IMR-90 (cell line): ENCODE measurements at regions not wholly inside any gene's neighbourhood (a gene's known extent, or its start where the extent isn't known, plus 50 kb on each side); places are given as distances from the start of the nearest gene placed in this dataset.

Source experiments
- ATAC-seq: fragments of 200-7000 bp; cut with Tn5 transposase; 2 replicates; pipeline ENCODE4 v1.9.1; 2020; ENCODE audit warnings: low read depth, mild to moderate bottlenecking, moderate library complexity
- BruUV-seq: library from RNA; stranded (reverse); fragments of 400-500 nt; replicated peaks from 2 replicates; lab custom pipeline; 2021; lab: Mats Ljungman, UMichigan
- CTCF ChIA-PET: fragments of 300-600 bp; formaldehyde crosslinking; extraction: SDS; loops from one replicate; lab custom pipeline; 2021; ENCODE audit warnings: antibody characterized with exemption; lab: Yijun Ruan, JAX
- POLR2A ChIA-PET: fragments of 300-600 bp; sonication (Branson Sonifier 250); formaldehyde crosslinking; loops from one replicate; lab custom pipeline; 2022; ENCODE audit warnings: antibody characterized with exemption; ENCODE audit not compliant: unreplicated experiment; lab: Charles Lee
- DNase-seq: peaks from one replicate; pipeline ENCODE4 v3.0.0; 2013
- H2AFZ ChIP-seq: replicated peaks from 2 replicates; pipeline ENCODE3; 2013; ENCODE audit warnings: low read length, mild to moderate bottlenecking; ENCODE audit not compliant: poor library complexity
- H2AK5ac ChIP-seq: 2 replicates; pipeline ENCODE4 v1.6.1; 2013; ENCODE audit warnings: low read depth, low read length, inconsistent platforms
- H2AK9ac ChIP-seq: replicated peaks from 2 replicates; pipeline ENCODE3; 2013; ENCODE audit warnings: mild to moderate bottlenecking, low read depth, low read length, moderate library complexity; ENCODE audit not compliant: poor library complexity
- H2BK120ac ChIP-seq: 2 replicates; pipeline ENCODE4 v1.6.1; 2013; ENCODE audit warnings: low read depth, low read length, inconsistent platforms
- H2BK15ac ChIP-seq: 3 replicates; pipeline ENCODE4 v1.6.1; 2013; ENCODE audit warnings: low read depth, low read length, inconsistent platforms
- H2BK20ac ChIP-seq: 2 replicates; pipeline ENCODE4 v1.6.1; 2013; ENCODE audit warnings: low read depth, mild to moderate bottlenecking, inconsistent platforms, low read length, moderate library complexity
- H2BK5ac ChIP-seq: 2 replicates; pipeline ENCODE4 v1.6.1; 2013; ENCODE audit warnings: mild to moderate bottlenecking, low read depth, low read length, inconsistent platforms; ENCODE audit not compliant: poor library complexity, severe bottlenecking
- H3K14ac ChIP-seq: replicated peaks from 2 replicates; pipeline ENCODE4 v1.6.1; 2013; ENCODE audit warnings: low read depth, low read length, inconsistent platforms
- H3K18ac ChIP-seq: 2 replicates; pipeline ENCODE4 v1.6.1; 2013; ENCODE audit warnings: low read depth, low read length, control low read depth
- H3K23ac ChIP-seq: 2 replicates; pipeline ENCODE4 v1.6.1; 2013; ENCODE audit warnings: low read depth, low read length, inconsistent platforms
- H3K27ac ChIP-seq: 2 replicates; pipeline ENCODE4 v1.5.1; 2013; ENCODE audit warnings: mild to moderate bottlenecking, control low read depth, low read length; ENCODE audit not compliant: insufficient read depth
- H3K27me3 ChIP-seq: 2 replicates; pipeline ENCODE4 v1.6.1; 2013; ENCODE audit warnings: low read length; ENCODE audit not compliant: control insufficient read depth, insufficient read depth
- H3K36me3 ChIP-seq: 2 replicates; pipeline ENCODE4 v1.6.1; 2013; ENCODE audit warnings: low read length, mixed read lengths; ENCODE audit not compliant: control insufficient read depth, insufficient read depth
- H3K4ac ChIP-seq: 2 replicates; pipeline ENCODE4 v1.6.1; 2013; ENCODE audit warnings: low read depth, low read length, inconsistent platforms
- H3K4me1 ChIP-seq: 2 replicates; pipeline ENCODE4 v1.6.1; 2013; ENCODE audit warnings: low read length, mixed read lengths; ENCODE audit not compliant: control insufficient read depth, insufficient read depth
- H3K4me2 ChIP-seq: 2 replicates; pipeline ENCODE4 v1.6.1; 2013; ENCODE audit warnings: low read depth, mild to moderate bottlenecking, control low read depth, low read length, moderate library complexity
- H3K4me3 ChIP-seq: 2 replicates; pipeline ENCODE4 v1.5.1; 2013; ENCODE audit warnings: low read depth, mild to moderate bottlenecking, control low read depth, low read length, moderate library complexity; ENCODE audit not compliant: insufficient read depth
- H3K56ac ChIP-seq: 2 replicates; pipeline ENCODE4 v1.6.1; 2013; ENCODE audit warnings: low read length, inconsistent platforms; ENCODE audit not compliant: insufficient read depth; ENCODE audit errors: extremely low read depth
- H3K79me1 ChIP-seq, 2 experiments: 2 replicates each; pipeline ENCODE4 v1.6.1; 2013; ENCODE audit warnings: low read length in 2 of 2, inconsistent platforms in 1 of 2, low read depth in 1 of 2
- H3K9ac ChIP-seq: 2 replicates; pipeline ENCODE4 v1.6.1; 2013; ENCODE audit warnings: low read depth, low read length, control low read depth
- H3K9me1 ChIP-seq: 2 replicates; pipeline ENCODE4 v1.6.1; 2013; ENCODE audit warnings: low read length, inconsistent platforms; ENCODE audit not compliant: insufficient read depth
- H3K9me3 ChIP-seq: 2 replicates; pipeline ENCODE4 v1.6.1; 2013; ENCODE audit warnings: low read length; ENCODE audit not compliant: control insufficient read depth, insufficient read depth
- H4K20me1 ChIP-seq: 2 replicates; pipeline ENCODE4 v1.6.1; 2013; ENCODE audit warnings: low read length, inconsistent platforms; ENCODE audit not compliant: insufficient read depth
- H4K5ac ChIP-seq: 2 replicates; pipeline ENCODE4 v1.6.1; 2013; ENCODE audit warnings: mild to moderate bottlenecking, low read depth, low read length, control low read depth
- H4K8ac ChIP-seq, 2 experiments: 2 replicates each; pipeline ENCODE4 v1.6.1; 2013; ENCODE audit warnings: low read depth in 2 of 2, low read length in 2 of 2, control low read depth in 1 of 2, inconsistent platforms in 1 of 2
- H4K91ac ChIP-seq: 2 replicates; pipeline ENCODE4 v1.6.1; 2013; ENCODE audit warnings: low read depth, low read length, inconsistent platforms; ENCODE audit not compliant: insufficient read depth
- BHLHE40 ChIP-seq: fragments of 150-350 bp; IDR thresholded peaks from 2 replicates; pipeline ENCODE4 v1.6.1; 2016; ENCODE audit warnings: mild to moderate bottlenecking, low read depth, low read length
- FOS ChIP-seq: fragments of 150-350 bp; IDR thresholded peaks from 2 replicates; pipeline ENCODE4 v1.6.1; 2016; ENCODE audit warnings: low read depth, low read length
- NFE2L2 ChIP-seq: fragments of 150-350 bp; IDR thresholded peaks from 2 replicates; pipeline ENCODE4 v1.6.1; 2016; ENCODE audit warnings: low read depth, mild to moderate bottlenecking, low read length
- POLR2A ChIP-seq: IDR thresholded peaks from 2 replicates; pipeline ENCODE4 v1.6.1; 2012; ENCODE audit warnings: mild to moderate bottlenecking, low read depth, low read length
- RAD21 ChIP-seq: IDR thresholded peaks from 2 replicates; pipeline ENCODE4 v1.6.1; 2012; ENCODE audit warnings: low read length, improper control_type of control experiment
- SMC3 ChIP-seq: fragments of 150-350 bp; IDR thresholded peaks from 2 replicates; pipeline ENCODE4 v1.6.1; 2016; ENCODE audit warnings: low read depth, mild to moderate bottlenecking, antibody characterized with exemption, low read length, moderate library complexity
- dilution Hi-C: fragments of 300-500 bp; cut with HindIII; formaldehyde crosslinking; loops from one replicate; pipeline ENCODE4 v1.14.3; 2018; ENCODE audit warnings: low sequenced_read_pairs; ENCODE audit not compliant: unreplicated experiment
- in situ Hi-C: fragments of 300-500 bp; cut with MboI; formaldehyde crosslinking; loops from 3 replicates; pipeline ENCODE4 v1.14.3; 2019; ENCODE audit warnings: low sequenced_read_pairs, inconsistent platforms, mixed read lengths
- intact Hi-C: fragments of 100-400 bp; cut with micrococcal nuclease; formaldehyde crosslinking; loops from 2 replicates; pipeline ENCODE4 v1.10.0; 2022

DNA sequence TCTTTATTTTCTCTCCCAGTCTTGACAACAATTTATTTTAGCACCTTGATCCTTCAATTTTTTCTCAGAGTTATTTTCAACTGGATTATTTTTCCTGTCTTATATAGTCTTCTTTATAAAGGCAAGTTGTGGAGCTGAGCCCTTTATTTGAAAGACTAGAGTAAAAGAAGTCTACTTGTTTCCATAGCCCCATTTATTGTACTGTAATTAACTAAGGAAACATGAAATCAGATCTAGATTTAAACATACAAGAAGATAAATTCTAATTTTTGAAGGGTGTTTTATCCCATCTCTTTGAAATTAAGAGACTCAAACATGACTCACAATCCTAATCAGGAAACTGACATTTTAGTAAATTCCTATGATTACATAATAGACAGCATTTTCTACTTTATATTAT is 2421.8 kb downstream of the LRRC4C start:
- TF ChIP-seq POLR2A (no peak), NFE2L2 (no peak), RAD21 (no peak), SMC3 (no peak), FOS (no peak), BHLHE40 (no peak)
- intact Hi-C loops: no loop called here
- in situ Hi-C loops: no loop called here

More for the DNA sequence above, 2421.8 kb downstream of the LRRC4C start:
- H3K27ac ChIP-seq: no peak overlapping the region
- no peak overlapping the region for H2AK9ac ChIP-seq
- ChIA-PET POLR2A (no interaction called here), CTCF (no interaction called here)
- H3K79me1 ChIP-seq: no peaks in the 10 kb centered on the region
- no peak overlapping the region for H3K9ac ChIP-seq
- no peak overlapping the region for H2BK20ac ChIP-seq
- no peak overlapping the region for H3K56ac ChIP-seq
- no peak overlapping the region for H3K14ac ChIP-seq
- no peak overlapping the region for H3K23ac ChIP-seq
- H3K4me3 ChIP-seq: no peak overlapping the region
- no peak overlapping the region for H4K91ac ChIP-seq
- no peak overlapping the region for H2BK15ac ChIP-seq
- H2AK5ac ChIP-seq: no peak overlapping the region
- dilution Hi-C loops: no loop called here
- H3K4me2 ChIP-seq: no peak overlapping the region
- no peaks in the 10 kb centered on the region for H3K9me3 ChIP-seq
- no peak overlapping the region for H3K18ac ChIP-seq
- no peaks in the 10 kb centered on the region for H3K27me3 ChIP-seq
- H3K9me1 ChIP-seq: no peaks in the 10 kb centered on the region
- H3K4me1 ChIP-seq: no peaks in the 10 kb centered on the region
- H2BK120ac ChIP-seq: no peak overlapping the region
- H2AFZ ChIP-seq: no peak overlapping the region
- ATAC-seq (no peak), DNase-seq (no peak)
- BruUV-seq: no TSS peak
- H4K5ac ChIP-seq: no peak overlapping the region
- H3K36me3 ChIP-seq: no peaks in the 10 kb centered on the region
- no peak overlapping the region for H3K4ac ChIP-seq
- H2BK5ac ChIP-seq: no peak overlapping the region
- no peak overlapping the region for H4K8ac ChIP-seq
- H4K20me1 ChIP-seq: no peaks in the 10 kb centered on the region
